SHP77 treated with DMSO at 0.1 percent for 48 hours (cell line): ENCODE measurements at regions not wholly inside any gene's neighbourhood (a gene's known extent, or its start where the extent isn't known, plus 50 kb on each side); places are given as distances from the start of the nearest gene placed in this dataset.

Experiments
- DNase-seq: peaks from one replicate; lab custom pipeline; 2025; lab: John Stamatoyannopoulos, UW

GRCh38 chr6:48240287-48240686 is 129.3 kb upstream of the PTCHD4 start:
- DNase-seq: no peak

DNA sequence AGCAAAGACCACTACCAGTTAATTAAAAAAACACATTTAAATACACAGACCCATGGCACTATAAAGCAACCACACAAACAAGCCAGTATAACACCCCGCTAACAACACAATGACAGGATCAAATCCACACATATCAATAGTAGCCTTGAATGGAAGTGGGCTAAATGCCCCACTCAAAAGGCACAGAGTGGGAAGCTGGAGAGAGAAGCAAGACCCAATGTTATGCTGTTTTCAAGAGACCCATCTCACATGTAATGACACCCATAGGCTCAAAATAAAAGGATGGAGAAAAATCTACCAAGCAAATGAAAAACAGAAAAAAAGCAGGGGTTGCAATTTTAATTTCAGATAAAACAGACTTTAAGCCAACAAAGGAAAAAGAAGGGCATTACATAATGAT is 125.4 kb upstream of the PTCHD4 start:
- no peak for DNase-seq

- no peak for DNase-seq
These were observed 122.1 kb upstream of the PTCHD4 start for GRCh38 chr6:48233063-48233462.

DNA sequence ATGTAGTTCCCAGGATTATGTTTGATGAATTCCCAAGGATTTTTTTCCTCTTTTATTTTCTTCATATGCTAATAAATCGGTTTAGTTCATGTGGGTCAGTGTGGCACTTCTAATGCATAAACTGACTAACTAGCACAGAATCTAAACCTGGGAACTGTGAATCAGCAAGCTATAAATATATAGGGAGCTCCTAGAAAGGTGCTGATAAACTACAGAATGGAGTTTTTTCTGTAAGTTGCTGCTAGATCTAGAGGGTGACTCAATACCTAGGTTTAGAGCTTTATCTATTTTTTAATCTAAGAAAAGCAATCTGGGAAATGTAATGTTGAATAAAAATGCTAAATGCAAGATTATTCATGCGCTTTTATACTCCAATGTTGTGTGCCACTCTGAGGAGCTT is 118.8 kb upstream of the PTCHD4 start:
- DNase-seq: no peak

- DNase-seq: no peak
These were observed 111.2 kb upstream of the PTCHD4 start for GRCh38 chr6:48222241-48222640.

- no peak for DNase-seq
These were observed 102.2 kb upstream of the PTCHD4 start for GRCh38 chr6:48213076-48213788.

DNA sequence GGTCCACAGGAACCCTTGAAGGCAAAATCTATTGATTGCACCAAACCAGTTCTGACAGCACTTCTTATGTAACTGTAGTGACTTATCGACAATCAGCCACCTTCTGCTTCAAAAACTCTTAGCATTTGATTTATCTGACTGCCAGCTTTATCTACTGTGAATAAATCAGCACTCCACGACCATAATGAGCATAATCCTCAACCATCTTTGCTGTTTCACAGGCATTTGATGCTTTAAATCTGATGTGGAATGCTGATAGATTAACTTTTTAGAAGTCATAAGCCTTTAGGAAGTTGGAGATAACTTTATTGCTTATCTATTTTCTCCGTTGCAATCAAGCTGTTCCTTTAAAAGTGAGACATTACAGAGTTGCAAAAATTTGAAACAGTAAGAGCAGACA is 101.5 kb upstream of the PTCHD4 start:
- no peak for DNase-seq

DNA sequence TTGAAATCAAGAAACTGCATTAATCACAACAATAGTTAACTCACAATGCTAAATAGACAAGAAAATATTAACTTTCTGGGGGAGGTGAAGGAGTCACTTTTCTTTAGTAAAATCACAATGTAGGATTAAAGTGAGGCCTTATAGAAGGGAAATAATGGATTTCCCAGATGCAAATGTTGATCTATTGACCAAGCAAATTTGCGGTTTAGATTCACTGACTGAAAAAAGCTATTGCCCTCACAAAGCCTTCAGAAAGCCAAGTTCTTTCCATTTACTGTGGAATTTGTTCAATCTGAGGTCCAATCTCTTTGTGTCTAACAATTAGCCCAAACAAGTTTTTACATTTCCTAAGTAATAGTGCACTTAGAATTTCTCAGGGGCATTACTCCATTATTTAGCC is 95.1 kb upstream of the PTCHD4 start:
- DNase-seq: no peak

GRCh38 chr6:48200869-48201390 is 89.9 kb upstream of the PTCHD4 start:
- no peak for DNase-seq

- DNase-seq: no peak
These were observed 88.5 kb upstream of the PTCHD4 start for GRCh38 chr6:48199499-48199898.

GRCh38 chr6:48197941-48198340 is 86.9 kb upstream of the PTCHD4 start:
- no peak for DNase-seq

DNA sequence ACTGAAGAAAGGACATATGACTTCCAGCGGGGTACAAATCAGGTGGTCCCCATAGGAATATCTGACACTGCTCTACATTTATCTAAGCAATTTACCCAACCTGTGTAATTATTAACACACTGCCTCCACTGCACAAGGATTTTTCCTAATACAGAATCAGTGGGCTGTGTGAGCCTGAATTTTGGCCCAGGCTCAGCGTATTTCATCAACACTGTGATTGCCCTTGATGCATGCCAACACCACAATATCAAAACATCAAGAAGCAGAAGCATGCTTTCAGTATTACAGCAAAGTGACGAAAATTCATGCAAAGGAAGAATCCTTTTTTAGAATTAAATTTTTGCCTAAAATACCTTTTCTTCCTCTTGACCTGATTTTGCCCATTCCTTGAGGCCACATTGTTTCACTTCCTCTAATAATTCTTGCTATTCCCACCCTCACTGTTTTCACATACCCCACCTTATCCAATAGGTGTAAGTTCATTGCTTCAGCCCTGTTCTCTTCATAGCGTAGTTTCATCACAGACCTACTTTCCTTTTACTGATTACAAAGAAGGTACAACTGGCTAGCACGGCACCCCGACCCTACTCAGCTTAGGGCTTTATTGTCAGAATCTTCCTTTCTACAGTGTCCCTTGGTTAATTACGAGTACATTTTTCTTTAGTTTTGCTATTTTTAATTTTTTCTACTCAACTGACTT is 83.7 kb upstream of the PTCHD4 start:
- no peak for DNase-seq

DNA sequence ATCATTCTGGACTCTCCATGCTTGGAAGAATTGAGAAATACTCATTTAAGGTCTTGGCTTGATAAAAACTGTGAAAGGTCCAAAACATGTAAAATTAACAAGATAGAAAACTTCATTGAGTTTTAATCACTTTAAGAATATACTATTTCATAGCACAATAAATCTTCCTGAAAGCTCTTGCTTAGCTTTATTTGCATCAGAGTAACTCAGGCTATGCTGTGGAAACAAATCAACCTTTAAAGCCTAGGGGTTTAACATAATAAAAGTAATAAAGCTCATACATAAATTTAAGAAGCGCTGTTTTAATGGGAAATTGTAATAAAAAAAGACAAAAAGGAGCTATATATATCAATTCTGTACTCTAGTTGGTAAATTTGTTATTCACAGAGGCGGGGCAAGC is 77.2 kb upstream of the PTCHD4 start:
- no peak for DNase-seq

GRCh38 chr6:48186746-48187145 is 75.7 kb upstream of the PTCHD4 start:
- DNase-seq: no peak

GRCh38 chr6:48184648-48185047 is 73.7 kb upstream of the PTCHD4 start:
- no peak for DNase-seq

DNA sequence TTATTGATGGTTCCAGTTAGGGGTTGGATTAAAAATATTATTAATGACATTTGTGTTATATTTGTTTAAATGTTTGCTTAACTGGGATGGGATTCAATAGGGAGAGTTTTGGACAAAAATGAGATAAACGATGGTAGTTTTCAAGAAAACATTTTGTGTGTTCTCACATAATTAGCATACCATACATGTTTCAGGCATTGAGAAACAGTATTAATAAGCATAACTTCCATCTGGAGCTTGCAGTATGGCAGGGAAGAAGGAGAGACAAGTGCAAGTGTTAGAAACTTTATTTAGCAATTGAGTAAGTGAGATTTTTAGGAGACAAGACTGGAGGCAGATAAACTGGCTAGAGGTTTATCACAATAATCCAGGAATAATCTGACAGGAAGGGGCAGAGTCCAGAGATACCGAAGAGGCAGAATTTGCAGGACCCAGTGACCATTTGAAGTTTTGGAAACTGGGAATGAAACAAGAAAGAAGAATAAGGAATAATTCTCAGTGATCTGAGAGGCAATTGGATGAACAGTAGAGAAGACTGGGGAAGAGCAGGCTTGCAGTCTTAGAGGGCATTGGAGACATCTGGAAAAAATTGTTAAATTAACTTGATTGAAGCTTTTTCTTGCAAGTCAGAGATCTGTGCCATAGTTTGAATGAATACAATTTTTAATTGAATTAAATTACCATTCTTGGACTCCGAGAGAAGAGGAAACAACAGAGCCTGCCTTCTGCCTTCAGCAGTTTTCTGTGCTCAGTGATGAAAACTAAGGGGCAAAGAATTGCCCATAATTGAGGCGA is 73.0 kb upstream of the PTCHD4 start:
- no peak for DNase-seq

- DNase-seq: no peak
These were observed 72.2 kb upstream of the PTCHD4 start for GRCh38 chr6:48183178-48183577.

DNA sequence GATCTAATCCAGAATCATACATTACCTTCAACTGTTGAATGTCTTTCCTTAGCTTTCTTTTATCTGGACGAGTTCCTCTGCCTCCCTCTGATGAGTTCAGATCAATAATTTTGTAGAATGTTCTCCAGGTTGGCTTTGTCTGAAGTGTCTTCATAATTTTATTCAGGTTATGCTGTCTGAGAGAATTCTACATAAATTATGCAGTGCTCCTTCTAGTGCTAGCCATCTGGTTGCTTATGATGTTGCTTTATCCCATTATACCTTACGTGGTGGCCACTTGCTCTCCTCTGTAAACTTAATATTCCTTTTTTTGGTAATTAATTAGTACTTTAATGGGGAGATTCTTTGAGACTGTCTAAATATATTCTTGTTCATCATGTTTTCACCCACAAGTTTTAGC is 67.7 kb upstream of the PTCHD4 start:
- no peak for DNase-seq

- no peak for DNase-seq
These were observed 66.8 kb upstream of the PTCHD4 start for GRCh38 chr6:48177786-48178185.

DNA sequence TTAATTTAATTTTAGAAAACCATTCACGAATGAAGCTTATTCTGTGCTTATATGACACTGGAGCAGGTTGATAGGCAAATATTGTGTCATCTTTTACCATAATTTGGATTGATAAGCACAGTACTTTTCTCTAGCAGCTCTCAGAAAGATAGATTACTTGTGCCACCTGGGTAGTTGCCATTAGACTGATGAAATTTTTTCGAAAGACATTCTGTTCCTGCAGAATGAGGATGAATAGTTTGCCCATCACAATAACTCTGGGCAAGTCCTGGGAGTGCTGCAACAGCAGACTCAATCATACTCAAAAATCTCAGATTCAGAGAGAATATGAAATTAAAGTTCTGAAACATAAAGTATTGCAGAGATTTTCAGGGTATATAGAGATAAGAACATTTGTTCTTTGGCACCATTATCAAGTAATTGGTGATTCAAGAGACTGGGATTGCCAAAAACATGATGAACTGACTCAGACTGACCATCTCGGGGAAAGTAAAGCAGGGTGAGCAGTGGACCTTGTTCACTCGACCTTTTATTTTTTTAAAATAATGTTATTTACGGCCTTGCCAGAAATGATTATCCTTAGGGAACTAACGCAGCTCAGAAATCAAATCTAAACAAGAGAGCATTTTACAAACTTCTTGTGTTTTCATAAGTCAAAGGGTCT is 65.8 kb upstream of the PTCHD4 start:
- no peak for DNase-seq

DNA sequence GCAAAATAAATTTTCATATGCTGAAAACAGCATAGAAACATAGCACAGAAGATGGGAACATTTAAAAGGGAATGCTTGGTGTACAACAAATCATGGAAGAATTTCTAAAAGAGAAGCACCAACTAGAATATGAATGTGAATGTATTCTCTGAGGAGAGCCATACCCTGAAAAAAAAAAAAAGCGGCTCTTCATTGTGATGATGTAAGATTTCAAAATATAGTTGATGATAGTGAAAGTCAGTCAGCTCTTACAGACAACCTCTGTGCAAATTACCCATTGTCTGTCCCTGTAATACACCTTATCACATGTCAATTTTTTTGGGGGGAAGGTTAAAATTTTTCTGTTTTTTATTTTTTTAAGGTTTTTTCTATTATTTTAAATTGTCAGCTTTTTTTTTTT is 58.6 kb upstream of the PTCHD4 start:
- no peak for DNase-seq
